Fibroblast of skin of right biceps (primary cell): ENCODE measurements at regions not wholly inside any gene's neighbourhood (a gene's known extent, or its start where the extent isn't known, plus 50 kb on each side); places are given as distances from the start of the nearest gene placed in this dataset.
"Not testable (repeated sequence)": the region's sequence is repeated elsewhere in the genome, so short reads cannot be mapped to it uniquely, and the experiment has no call there.

Source experiments
- DNase-seq: peaks from one replicate; pipeline ENCODE4 v3.0.0-alpha.2; 2013

DNA sequence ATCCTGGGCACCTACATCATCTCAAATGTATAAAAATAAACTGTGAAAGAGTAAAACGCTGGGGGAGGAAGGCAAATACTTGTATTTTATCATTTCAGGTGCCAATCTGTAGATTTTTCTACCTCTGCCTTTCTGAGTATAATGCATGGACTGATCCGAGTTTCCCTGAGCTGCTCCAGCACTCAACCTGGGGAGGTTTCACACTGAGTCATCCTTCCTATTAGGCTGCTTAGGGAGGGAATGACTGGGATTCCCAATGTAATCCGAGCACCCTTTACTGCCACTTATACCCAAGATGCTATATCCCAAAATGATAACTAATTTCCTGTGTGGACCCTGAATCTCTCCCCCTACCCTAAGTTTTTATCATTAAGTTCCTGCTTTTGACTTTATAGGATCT lies 126.6 kb downstream of the HNRNPD start:
- DNase-seq = no peak

GRCh38 chr4:82241534-82241933 lies 132.3 kb downstream of the HNRNPD start:
- DNase-seq = no peak

GRCh38 chr4:82240410-82240809 lies 133.4 kb downstream of the HNRNPD start:
- no peak for DNase-seq

DNA sequence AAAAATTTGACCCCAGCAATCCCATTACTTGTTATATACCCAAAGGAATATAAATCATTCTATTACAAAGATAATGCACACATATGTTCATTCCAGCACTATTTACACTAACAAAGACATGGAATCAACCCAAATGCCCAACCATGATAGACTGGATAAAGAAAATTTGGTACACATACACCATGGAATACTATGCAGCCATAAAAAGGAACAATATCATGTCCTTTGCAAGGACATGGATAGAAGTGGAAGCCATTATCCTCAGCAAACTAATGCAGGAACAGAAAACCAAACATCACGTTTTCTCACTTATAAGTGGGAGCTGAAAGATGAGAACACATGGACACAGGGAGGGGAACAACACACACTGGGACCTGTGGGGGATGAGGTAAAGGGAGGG lies 136.6 kb downstream of the HNRNPD start:
- DNase-seq = not testable (repeated sequence)

DNA sequence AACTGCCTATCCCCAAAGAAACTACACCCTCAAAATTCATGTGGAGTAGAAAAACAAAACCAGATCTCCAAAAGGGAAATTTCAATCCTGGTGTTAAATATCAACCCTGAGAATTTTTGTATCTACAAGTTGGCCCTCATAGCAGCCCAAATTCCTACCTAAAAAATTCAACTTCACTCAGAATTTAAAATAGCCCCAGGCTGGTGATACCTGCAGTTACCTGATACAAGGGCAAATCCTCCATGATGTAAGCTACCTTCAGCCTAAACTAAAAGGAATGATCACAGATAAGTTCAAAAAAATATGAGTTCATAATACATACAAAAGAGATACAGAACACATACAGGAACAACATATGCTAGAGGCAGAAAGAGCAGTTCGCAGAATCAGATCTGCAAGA lies 138.4 kb downstream of the HNRNPD start:
- no peak for DNase-seq

DNA sequence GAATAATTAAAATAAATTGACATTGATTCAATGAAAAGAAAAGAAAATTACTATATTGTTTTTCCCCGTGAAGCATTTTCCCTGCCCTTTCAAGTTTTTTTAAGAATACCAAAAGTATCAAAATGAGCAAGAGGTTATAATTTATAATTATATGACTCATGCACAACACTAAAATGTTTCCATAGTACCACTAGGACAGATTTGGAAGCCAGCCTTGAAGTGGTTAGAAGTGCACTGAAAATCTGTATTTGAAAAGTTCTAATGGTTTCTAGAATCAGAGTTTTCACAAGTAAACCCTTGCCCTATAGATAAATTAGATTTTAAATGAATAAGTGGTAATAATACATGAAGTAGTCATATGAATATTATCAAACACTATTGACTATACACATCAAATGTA lies 140.9 kb downstream of the HNRNPD start:
- DNase-seq = no peak

DNA sequence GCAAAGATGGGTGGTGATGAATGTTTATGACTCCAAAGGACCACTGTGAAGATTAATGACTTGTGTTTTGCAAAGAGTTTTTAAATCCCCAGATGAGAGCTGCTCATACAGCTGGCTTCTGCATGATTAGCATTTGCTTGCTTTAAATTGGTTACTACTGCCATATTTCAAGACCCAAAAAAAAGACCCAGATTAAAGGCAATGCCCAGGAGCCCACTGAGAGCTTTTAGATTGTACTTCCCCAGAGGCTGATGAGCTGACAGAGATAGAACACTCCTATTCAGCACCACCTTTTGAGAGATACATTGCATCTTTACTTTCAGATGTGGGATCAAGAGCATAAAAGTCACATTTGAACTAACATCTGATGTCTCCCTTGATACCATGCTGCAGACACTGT lies 142.0 kb downstream of the HNRNPD start:
- no peak for DNase-seq

DNA sequence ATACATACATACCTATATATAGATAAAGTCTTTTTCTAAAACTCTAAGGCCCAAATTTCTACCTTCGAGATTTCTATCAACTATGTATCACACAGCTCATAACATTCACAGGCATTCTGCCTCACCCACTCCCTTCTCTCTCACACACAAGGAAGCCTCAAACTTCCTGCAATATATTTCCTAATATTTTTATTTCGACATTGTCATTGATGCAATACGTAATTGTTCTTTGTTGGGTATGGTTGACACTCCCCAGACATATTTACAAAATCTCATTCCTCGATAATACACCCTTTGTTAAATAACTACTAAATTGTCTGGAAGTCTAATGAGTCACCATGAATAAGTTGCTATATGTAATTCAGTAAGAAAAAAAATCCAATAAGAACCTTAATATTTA lies 143.5 kb downstream of the HNRNPD start:
- no peak for DNase-seq

DNA sequence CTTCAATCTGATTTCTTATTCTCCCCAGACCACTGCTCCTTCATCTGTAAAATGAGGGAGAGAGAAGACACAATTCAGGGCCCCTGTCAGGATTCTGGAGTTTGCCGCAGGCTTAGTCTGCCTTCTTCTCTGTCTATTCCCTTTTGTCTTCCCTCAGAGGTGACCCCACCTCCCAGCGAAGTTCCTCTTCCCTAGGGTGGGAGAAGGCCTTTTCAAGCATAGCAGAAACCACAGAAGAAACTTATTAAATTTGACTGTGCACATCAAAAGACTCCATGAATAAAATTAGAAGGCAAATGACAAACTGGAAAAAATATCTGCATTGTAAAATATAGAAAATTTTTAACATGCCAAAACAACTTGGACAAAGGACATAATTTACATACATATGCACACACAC lies 148.8 kb downstream of the HNRNPD start:
- no peak for DNase-seq

DNA sequence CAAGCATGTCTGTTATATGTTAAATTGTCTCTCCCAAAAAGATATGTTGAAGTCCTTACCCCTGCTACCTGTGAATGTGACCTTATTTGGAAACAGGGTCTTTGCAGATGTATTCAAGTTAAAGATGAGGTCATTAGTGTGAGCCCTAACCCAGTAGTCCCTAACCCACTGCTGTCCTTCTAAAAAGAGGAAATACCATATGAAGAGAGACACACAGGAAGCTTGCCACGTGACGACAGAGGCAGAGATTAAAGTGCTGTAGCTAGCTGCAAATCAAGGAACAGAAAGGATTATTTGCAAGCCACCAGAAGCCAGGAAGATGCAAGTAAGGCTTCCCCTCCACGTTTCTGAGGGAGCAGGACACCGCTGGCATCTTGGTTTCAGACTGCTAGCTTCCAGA lies 150.1 kb downstream of the HNRNPD start:
- DNase-seq = no peak

DNA sequence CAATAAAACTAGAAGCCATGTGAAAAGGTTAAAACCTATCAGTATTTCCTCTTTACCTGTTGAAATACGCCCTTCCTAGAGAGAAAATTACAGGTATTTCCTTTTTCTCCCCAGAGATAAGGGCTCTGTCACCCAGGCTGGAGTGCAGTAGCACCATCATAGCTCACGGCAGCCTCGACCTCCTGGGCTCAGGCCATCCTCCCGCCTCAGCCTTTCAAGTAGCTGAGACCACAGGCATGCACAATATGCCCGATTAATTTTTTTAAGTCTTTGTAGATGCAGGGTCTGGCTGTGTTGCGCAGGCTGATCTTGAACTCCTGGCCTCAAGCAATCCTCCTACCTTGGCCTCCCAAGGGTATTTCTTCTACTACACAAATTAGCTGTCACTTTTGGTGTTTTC lies 154.4 kb downstream of the HNRNPD start:
- no peak for DNase-seq

DNA sequence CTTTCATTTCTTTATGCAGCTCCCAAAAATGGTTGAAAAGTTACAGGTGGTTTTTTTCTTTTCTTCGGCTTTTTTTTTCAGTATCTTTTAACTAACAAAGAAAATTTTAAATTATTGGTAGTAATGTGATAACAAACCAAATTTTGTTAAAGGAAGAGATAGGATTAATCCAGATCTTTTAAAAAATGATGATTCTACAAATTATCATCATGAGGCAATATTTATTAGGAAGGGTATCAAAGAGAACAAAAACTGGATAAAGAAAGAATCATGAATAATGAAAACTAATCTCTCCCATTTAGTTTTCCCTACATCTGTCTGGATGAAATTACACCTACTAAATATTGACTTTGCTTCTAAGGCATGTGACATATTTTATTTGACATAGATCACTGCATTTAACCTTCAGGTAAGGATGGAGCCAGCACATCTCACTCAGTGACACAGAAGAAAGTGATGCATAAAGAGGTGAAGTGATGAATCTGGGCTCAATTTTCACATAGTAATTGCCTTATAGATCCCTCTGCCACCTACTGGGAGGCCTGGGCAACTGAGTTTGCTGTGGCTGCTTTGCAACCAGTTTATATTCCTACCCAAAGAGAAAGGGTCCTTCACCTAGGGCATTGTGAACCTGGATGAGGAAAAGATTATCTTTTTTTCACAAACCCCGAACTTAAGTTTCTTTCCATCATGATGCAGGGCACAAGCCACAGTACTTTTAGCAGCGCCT lies 155.6 kb downstream of the HNRNPD start:
- DNase-seq = no peak

GRCh38 chr4:82216219-82216618 lies 157.6 kb downstream of the HNRNPD start:
- DNase-seq = no peak

DNA sequence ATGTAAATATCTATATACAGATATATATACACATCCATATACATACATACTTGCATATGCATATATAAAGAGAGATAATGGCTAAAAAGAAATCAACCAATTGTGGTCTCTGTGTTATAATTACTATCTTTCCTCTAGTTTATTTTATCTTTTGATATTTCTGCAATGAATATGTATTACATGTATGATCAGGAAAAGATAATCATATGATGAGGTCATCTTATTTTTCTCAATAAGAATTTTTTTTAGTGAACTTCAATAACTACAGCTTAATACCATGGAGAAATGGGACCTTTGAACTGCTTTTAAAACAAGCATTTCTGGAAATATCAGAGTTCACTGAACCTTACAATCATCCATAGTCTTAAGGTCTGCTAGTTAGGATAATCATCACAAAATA lies 158.0 kb downstream of the HNRNPD start:
- DNase-seq = no peak

- no peak for DNase-seq
Measured at GRCh38 chr4:82215039-82215438, 158.8 kb downstream of the HNRNPD start.

- no peak for DNase-seq
Measured at GRCh38 chr4:82213485-82214417, 160.0 kb downstream of the HNRNPD start.

GRCh38 chr4:82201805-82202641 lies 171.8 kb downstream of the HNRNPD start:
- peak; percentile 44 for DNase-seq

DNA sequence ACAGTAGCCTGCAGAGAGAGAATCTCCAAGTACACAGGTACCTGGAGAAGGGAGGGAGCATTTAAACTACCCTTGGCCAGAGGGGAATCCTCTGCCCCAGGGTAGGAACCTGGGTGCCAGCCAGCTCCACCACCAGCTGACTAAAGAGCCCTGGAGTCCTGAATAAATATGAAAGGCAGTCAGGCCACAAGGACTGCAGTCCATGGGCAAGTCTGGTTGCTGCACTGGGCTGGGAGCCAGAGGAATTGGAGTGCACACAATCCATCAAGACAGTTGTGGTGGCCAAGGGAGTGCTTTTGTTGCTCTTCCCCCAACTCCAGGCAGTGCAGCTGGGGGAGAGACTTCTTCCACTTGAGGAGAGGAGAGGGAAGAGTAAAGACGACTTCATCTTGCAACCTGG lies 172.5 kb downstream of the HNRNPD start:
- DNase-seq = peak; percentile 43

- peak; percentile 31 for DNase-seq
Measured at GRCh38 chr4:82200046-82200445, 173.7 kb downstream of the HNRNPD start.

DNA sequence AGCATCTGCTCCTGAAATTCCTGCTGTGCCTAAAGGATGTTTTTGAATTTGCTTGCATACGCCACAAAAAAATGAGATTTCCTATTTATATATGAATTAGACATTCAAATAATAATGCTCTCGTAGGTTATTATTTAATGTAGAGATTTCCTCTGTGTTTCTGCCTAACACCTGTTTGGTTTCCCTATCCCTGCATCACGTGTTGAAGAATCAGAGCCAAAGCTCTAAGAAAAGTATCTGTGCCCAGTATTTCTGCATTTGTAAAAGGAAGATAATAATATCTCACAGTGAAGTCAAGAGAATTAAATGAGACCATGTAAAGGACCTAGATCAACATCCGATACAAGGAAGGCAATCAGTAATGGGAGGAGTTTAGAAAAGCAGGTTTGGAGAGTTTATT lies 179.5 kb downstream of the HNRNPD start:
- no peak for DNase-seq

DNA sequence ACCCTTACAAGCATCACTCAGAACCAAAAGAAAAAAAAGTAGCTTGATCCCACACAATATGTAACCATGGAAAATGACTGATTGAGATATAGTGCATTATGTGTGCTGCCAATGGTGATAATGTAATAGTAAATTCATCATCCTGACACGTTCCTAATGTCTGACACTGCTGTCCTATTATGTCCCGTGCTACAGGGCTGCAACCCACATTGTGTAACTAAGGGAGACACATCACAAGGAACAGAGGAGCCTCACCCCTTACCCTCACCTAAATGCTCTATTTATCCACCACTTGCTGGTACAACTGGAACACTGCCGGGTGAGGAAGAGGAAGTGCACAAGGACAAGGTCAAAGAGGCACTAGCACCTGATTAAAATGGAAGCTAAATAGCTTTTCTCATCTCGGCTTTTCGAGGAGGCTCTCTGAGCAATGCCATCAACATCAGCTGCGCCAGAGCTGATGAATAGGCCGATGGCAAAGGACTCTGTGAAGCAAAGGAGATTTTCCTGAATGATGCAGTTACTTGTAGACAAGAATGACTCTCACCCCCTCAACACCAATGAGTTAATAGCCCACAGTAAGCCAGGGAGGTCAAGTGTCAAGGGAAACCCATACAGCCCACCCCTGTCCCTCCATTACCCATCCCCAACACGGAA lies 181.6 kb downstream of the HNRNPD start:
- DNase-seq = no peak

GRCh38 chr4:82181789-82182188 lies 192.0 kb downstream of the HNRNPD start:
- DNase-seq = no peak

DNA sequence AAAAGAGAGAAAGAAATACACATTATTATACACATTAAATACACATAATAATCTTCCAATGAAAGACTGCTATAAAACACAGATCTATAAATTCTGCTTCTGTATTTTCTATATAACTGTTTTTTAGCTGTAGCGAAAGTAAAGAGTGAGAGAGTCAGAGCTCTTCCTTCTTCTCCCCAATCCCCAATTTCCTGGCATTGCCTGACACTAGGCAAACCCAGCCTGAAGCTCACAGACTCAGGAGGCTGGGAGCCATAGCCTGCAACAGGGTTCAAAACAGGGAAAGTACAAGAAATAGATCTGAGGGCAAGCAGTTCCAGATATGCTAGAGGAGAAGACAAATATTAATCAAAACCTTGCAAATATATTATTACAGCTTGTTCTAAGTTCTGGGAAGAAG lies 201.6 kb downstream of the HNRNPD start:
- no peak for DNase-seq
